IPS DF 19.7 (cell line): ENCODE measurements at regions not wholly inside any gene's neighbourhood (a gene's known extent, or its start where the extent isn't known, plus 50 kb on each side); places are given as distances from the start of the nearest gene placed in this dataset.

Experiments used
- DNase-seq: peaks from one replicate; pipeline ENCODE4 v3.0.0-alpha.2; 2013; ENCODE audit warnings: low read depth, low spot score

DNA sequence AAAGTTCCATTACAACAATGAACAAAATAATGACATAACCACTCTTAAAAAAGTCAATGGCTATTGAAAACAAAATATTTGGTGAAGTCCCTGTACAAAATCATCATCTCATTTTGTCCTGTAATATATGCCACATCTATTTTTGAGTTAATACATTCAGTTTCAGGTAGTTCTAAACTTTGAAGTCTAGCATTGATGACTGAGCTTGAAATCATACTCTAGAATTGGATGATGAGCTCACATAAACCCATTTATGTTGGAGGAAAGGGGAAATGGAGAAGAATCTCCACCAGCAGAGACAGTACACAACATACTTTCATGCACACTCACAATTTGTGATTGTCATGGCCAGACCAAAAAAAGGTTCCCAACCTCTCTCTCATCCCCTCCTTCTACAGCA, 371.1 kb upstream of the NR3C2 start:
- no peak for DNase-seq

- DNase-seq: no peak
These were observed 369.9 kb upstream of the NR3C2 start for GRCh38 chr4:148812101-148812500.

GRCh38 chr4:148810461-148810860, 368.2 kb upstream of the NR3C2 start:
- no peak for DNase-seq

GRCh38 chr4:148808416-148808815, 366.2 kb upstream of the NR3C2 start:
- DNase-seq: no peak

DNA sequence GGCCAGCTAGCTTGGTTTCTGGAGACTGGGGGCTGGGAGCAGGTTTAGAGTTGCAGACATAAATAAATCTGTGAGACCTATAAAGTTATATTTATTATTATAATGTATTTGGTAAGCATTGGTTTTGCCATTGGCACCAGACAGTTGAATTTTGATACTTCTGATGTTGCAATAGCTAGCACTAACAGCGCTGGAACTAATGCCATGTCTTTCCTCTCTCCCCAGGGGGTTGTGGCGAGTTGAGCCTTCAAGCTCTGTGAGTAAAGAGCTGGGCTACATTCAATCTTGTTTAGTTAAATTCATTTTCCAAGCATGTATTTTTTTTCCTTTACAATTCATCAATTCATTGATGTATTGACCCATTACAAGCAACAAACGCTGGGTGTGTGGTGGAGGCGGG, 358.7 kb upstream of the NR3C2 start:
- DNase-seq: no peak

- no peak for DNase-seq
These were observed 358.2 kb upstream of the NR3C2 start for GRCh38 chr4:148800336-148800885.

DNA sequence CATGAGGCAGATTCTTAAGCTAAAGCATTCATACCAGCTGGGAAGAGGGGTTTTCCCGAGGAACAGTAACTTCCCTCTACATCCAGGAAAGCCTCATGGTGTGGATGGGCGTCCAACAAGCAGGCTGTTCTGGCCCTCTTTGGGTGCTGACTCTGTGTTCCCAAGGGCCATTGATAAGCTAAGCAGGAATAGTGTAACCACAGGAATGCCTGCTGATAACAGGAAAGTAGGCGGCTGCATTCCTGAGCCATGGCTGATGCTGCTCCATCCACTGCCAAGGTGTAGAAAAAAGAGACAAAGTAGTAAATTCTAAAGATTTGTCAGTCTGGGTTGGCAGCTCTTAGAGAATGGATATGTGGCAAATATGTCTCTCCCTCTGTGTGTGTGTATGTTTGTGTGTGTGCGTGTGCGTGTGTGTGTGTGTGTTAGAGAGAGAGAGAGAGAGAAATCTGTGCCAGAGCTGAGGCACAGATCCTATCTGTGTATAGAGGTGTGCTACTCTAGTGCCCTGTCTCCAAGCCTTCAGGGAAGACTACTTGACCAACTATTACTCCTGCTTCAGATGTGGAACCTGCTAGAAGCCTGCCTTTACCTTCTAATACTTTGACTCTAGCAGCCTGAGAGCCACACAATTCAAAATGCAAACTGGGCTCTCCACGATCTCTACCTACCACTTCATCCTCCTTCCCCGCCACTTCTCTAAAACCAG, 353.1 kb upstream of the NR3C2 start:
- no peak for DNase-seq

DNA sequence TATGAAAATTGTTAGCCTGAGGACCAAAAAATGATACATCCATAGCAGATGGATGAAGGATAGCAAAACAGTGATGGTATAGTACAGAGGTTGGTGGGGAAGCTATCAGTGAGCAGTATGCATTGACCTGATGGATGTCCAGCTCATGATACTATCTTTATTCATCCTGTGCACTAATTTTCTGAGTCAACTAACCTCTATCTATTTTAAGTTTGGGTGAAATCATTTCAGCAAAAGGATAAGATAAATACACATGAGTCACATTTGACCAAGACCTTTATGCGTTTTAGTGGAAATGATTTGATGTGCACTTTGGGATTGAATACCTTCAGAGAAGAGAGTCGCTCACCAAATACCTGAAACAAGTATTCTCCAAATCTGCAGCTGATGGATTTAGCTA, 351.0 kb upstream of the NR3C2 start:
- no peak for DNase-seq

DNA sequence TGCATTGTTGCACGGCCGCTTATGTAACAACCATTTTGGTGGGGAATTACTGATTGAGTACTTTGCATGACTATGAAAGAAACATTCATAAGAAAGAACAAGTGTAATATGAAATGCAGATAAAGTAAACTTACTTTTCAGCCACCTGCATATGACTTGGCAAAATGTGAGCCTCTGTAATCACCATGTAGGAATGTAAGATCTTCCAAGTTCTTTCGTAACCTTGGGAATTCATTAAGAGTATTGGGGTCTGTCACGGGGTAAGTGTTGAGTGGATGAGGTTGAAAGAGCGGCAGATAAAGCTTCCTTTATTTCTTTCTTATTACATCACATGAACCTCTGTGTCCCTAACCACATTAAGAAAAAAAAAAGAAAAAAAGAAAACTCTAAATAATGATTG, 348.5 kb upstream of the NR3C2 start:
- no peak for DNase-seq

DNA sequence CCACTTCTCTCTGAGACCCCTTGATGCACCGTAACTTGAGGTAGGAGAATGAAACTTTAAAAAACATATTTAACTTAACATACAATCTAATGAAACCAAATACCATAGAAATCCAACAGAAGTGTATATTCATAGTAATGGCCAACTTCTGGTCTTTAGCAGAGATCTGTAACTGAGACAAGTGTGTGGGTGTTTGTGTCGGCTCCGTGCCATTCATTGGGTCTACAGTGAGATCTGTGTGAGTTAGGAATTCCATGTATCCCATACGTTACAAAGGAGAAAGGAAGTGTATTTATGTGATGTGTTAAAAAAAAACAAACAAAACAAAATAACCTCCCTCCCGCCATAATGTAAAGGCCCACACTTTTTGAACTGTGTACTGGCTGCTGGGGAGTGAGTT, 348.0 kb upstream of the NR3C2 start:
- no peak for DNase-seq

GRCh38 chr4:148787831-148788477, 345.7 kb upstream of the NR3C2 start:
- DNase-seq: no peak

DNA sequence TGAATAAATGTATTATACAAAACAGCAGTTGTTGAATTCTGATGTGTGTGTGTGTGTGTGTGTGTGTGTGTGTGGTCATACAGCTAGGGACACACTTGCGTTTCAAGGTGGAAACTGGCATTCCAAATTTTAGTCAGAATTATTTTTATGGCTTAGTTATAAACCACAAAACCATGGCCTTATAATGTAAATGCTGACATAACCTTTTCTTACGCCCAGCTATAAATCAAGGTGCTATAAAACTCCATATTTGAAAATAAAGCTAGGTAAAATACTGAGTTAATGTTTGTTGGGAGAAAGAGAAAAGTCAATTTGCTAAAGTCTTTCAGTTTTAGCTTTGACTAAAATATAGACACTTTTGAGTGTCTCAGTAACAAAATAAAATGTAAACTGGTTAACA, 345.1 kb upstream of the NR3C2 start:
- no peak for DNase-seq

DNA sequence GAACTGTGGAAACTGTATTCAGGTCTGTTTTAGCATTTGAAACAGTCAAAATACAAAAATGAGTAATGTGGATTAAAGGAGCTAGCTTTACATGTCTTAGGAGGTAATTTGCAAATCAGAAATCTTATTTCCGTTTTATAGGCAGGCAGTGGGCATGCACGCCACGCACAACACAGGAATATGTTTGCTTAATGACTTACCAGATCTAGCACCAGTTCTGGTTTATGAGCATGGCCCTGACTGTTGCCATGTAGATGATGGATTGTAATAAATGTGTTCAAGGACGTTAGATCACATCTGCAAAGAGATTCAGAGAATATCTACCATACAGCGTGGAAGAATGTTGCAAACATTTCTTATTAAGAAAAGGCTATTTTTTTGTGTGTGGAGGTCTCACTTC, 344.5 kb upstream of the NR3C2 start:
- DNase-seq: no peak

DNA sequence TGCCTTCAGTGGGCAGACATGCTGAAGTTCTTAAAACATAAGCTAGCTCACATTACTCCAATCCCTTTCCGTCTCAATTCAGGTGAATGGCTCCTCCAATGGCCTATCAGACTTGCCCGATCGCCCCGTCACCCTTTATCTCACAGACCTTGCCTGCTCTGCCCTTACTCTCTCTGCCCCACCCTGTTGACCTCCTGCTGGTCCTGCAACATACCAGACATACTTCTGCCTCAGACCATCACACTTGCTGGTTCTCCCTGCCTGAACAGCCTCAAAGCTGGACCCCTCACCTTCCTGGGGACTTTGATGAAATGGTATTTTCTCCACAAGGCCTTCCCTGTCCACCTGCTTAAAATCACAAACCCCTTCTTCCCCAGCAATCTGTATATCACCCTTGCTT, 340.1 kb upstream of the NR3C2 start:
- DNase-seq: peak; percentile 85

DNA sequence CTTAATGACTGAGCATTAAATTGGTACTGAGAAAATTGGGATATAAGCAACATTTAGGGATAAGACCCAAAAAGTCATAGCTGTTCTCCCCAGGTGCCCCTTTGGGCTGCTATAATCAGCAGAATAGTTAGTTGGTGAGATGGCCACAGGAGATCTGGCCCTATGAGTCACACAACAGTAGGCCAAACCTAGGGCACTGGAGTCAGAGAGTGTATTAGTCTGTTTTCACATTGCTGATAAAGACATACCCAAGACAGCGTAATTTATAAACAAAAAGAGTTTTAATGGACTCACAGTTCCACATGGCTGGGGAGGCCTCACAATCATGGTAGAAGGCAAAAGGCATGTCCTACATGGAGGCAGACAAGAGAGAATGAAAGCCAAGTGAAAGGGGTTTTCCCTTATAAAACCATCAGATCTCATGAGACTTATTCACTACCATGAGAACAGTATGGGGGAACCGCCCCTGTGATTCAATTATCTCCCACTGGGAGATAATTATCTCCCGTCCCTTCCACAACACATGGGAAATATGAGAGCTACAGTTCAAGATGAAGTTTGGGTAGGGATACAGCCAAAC, 338.3 kb upstream of the NR3C2 start:
- DNase-seq: no peak

DNA sequence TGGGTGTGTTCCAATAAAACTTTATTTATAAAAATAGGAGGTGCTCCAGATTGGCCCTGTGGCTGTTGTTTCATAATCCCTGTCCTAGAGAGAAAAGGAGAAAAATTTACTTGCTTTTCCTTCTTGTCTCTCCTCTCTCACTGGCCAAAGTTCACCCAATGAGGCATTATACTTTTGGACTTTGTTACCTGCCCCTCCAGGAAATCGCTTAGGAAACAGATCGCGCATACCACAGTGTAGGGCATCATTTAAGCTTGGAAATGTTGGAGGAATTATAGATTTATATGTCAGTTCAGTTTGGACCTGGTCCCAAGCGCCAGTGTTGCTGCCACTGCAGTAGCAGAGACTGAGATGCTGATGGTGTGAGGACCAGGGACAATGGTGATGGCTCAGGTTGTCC, 337.6 kb upstream of the NR3C2 start:
- DNase-seq: no peak

DNA sequence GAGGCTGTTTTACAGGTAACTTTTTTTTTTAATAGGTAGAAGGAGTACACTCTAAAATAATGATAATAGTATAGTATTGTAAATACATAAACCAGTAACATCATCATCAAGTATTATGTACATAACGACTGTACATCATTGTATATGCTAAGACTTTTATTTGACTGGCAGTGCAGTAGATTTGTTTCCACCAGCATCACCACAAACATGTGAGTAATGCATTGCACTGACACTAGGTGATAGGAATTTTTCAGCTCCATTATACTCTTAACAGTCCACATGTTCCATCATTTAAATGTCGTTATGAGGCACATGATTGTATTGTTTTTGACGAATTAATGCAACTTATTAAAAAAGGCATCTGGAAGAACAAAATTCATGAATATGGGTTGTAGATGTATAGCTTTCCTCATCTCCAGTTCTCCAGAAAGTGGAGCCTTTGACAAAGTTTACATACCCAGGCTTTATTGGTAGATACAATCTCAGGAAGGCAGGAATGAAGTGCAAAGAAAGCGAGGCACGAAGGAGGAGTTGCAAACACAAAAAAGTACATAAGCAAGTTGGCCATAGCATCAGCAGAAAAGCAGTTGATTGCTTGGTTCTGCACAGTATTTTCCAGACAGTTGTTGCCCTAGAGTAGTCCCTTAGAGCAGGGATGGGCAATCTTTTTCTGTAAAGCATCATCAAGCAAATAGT, 336.9 kb upstream of the NR3C2 start:
- DNase-seq: no peak

- DNase-seq: no peak
These were observed 334.7 kb upstream of the NR3C2 start for GRCh38 chr4:148776941-148777340.

- no peak for DNase-seq
These were observed 331.9 kb upstream of the NR3C2 start for GRCh38 chr4:148774134-148774533.

- DNase-seq: no peak
These were observed 331.1 kb upstream of the NR3C2 start for GRCh38 chr4:148773313-148773712.

DNA sequence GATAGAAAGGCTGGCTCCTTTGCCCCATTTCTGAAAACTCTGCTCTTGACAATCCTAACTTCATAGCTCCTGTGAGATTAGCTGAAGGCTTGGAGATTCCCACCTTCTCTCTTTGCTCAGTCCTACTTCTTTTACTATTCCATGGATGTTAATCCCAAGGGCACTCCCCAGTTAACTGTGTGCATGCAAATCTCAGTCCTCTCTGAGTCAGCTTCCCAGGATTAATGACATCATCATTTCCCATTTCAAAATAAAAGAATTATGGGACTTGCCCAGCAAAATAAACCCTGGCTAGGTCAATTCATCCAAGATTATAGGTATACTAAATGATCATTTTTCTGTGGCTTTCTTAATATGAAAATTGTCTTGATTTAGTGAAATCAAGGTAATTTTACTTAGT, 328.6 kb upstream of the NR3C2 start:
- no peak for DNase-seq

DNA sequence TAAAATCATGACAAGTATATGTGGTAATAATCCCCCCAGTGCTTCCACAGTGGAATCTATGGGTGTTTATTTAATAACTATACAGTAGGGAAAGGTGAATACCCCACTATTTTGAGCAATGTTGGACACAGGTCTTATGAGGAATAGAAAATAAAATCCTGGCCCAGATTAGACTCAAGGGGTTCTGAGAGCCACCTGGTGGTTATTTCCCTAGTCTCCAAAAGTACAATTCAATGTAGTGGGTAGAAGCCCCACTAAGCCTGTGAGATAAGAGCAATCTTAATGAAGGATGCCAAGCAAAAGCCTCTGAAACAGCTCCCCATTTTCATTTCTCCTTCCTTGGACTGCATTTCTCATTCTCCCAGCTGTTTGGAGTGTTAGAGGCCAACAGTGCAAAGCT, 328.2 kb upstream of the NR3C2 start:
- no peak for DNase-seq
